ENCODE measurements at regions not wholly inside any gene's neighbourhood (a gene's known extent, or its start where the extent isn't known, plus 50 kb on each side); places are given as distances from the start of the nearest gene placed in this dataset.

DNA sequence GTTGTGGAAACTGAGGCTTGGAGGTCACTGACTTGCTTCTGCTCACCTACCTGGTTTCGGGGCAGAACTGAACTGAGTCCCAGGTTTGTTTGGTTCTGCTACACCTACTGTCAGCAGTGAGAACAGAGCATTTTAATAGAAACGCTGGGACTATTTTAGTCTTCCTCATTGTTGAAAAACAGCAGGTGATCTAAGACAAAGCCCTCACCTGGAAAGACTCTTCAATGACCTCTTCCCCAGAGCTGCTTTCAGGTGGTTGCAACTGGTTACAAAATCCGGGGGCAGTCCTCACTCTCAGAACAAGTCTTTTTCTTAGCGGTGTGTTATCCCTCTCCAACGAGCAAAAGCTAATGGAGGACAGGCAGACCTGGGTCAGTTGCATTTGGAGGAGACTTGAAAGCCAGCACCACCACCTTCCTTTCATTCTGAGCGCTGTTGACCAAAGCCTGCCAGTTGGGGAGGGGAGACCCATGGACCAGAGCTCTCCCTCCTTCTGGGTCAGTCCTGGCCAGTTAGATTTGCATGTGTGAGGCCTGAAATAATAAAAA lies 217.0 kb downstream of the NCK2 start:
- H3K27ac ChIP-seq (ENCODE audit: low read depth in 2 of 2, low read length in 1 of 2), result no peak overlapping the region
- H3K4me1 ChIP-seq (ENCODE audit: control insufficient read depth in 1 of 2, insufficient read depth in 2 of 2, low read depth in 1 of 2, low read length in 1 of 2), result no peaks in the 10 kb centered on the region; a peak in 1 of 4 replicates
- no peak for TF ChIP-seq NRF1 (IDR thresholded peaks at IDR 0.05; ENCODE audit: low read depth, low read length)
- no peak for TF ChIP-seq ELF1 (IDR thresholded peaks at IDR 0.05)
- TF ChIP-seq TEAD4 (IDR thresholded peaks at IDR 0.05; ENCODE audit: borderline replicate concordance, insufficient read depth), result no peak
- TF ChIP-seq RCOR1 (IDR thresholded peaks at IDR 0.05; ENCODE audit: low read length), result no peak
- TF ChIP-seq SMC3 (IDR thresholded peaks at IDR 0.05; ENCODE audit: low read depth, low read length), result no peak
- TF ChIP-seq, protein P1, sequence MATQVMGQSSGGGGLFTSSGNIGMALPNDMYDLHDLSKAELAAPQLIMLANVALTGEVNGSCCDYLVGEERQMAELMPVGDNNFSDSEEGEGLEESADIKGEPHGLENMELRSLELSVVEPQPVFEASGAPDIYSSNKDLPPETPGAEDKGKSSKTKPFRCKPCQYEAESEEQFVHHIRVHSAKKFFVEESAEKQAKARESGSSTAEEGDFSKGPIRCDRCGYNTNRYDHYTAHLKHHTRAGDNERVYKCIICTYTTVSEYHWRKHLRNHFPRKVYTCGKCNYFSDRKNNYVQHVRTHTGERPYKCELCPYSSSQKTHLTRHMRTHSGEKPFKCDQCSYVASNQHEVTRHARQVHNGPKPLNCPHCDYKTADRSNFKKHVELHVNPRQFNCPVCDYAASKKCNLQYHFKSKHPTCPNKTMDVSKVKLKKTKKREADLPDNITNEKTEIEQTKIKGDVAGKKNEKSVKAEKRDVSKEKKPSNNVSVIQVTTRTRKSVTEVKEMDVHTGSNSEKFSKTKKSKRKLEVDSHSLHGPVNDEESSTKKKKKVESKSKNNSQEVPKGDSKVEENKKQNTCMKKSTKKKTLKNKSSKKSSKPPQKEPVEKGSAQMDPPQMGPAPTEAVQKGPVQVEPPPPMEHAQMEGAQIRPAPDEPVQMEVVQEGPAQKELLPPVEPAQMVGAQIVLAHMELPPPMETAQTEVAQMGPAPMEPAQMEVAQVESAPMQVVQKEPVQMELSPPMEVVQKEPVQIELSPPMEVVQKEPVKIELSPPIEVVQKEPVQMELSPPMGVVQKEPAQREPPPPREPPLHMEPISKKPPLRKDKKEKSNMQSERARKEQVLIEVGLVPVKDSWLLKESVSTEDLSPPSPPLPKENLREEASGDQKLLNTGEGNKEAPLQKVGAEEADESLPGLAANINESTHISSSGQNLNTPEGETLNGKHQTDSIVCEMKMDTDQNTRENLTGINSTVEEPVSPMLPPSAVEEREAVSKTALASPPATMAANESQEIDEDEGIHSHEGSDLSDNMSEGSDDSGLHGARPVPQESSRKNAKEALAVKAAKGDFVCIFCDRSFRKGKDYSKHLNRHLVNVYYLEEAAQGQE (IDR thresholded peaks at IDR 0.05; ENCODE audit: low read depth, low read length), result no peak
- no peak for TF ChIP-seq MAX (IDR thresholded peaks at IDR 0.05; ENCODE audit: low read depth)
- no peak for TF ChIP-seq NFIC (IDR thresholded peaks at IDR 0.05; ENCODE audit: borderline replicate concordance)
- TF ChIP-seq FOSL2 (IDR thresholded peaks at IDR 0.05; ENCODE audit: borderline replicate concordance, low read depth), result no peak
- no peak for TF ChIP-seq GABPA (IDR thresholded peaks at IDR 0.05; ENCODE audit: low read depth)
- TF ChIP-seq CHD2 (IDR thresholded peaks at IDR 0.05; ENCODE audit: low read length, partially characterized antibody), result no peak
- TF ChIP-seq FOXJ3 (CRISPR knock-in tag; IDR thresholded peaks at IDR 0.05), result no peak
- TF ChIP-seq TAF1 (IDR thresholded peaks at IDR 0.05; ENCODE audit: borderline replicate concordance, low read depth, low read length), result no peak
- TF ChIP-seq MXI1 (IDR thresholded peaks at IDR 0.05; ENCODE audit: low read depth, low read length), result no peak
- no peak for TF ChIP-seq GATA2 (CRISPR knock-in tag; IDR thresholded peaks at IDR 0.05)
- H4K20me1 ChIP-seq (ENCODE audit: insufficient read depth), result no peaks in the 10 kb centered on the region
- ChIA-PET POLR2A (no interaction called here), CTCF (no interaction called here)
- WGBS (ENCODE audit: low lambda C conversion rate), result 33% methylated on average over 5 of the region's 6 CpGs
- H3K9ac ChIP-seq, result no peak overlapping the region
- H3K4me2 ChIP-seq, result no peak overlapping the region
- DNase-seq, result no peak
- H2AFZ ChIP-seq (ENCODE audit: low read depth), result no peak overlapping the region
- no peaks in the 10 kb centered on the region for H3K36me3 ChIP-seq (replicated peaks in 1 of 2; ENCODE audit: control insufficient read depth in 1 of 2, insufficient read depth in 2 of 2, low read length in 1 of 2)
- H3K27me3 ChIP-seq (ENCODE audit: insufficient read depth), result no peaks in the 10 kb centered on the region
- no peak overlapping the region for H3K4me3 ChIP-seq (ENCODE audit: low read depth in 2 of 2, low read length in 1 of 2)
- no peaks in the 10 kb centered on the region for H3K9me3 ChIP-seq
- H3K9me2 ChIP-seq, result no peaks in the 10 kb centered on the region
- H3K79me2 ChIP-seq (ENCODE audit: insufficient read depth), result no peaks in the 10 kb centered on the region
- no peaks in the 10 kb centered on the region for H3F3A ChIP-seq (replicated peaks; ENCODE audit: insufficient read depth)

DNA sequence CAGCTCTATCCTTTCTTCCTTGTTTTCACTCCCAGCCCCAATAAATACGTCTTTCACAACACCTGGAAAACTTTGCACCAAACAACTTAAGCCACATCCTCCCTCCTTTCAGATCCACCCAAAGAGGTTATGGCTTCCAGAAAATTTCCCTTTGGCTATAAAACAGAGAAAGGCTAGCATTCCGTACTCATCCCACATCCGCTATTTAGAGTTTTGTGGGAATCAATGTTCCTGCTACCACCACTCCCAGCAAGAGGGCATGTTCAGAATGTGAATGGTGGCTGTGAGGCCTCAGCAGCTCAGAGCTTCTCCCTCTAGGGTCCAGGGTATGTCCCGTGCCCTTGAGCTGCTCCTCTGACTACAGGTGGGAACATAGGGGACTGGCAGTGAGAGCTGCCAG lies 214.6 kb downstream of the NCK2 start:
- no peaks in the 10 kb centered on the region for H3K9me2 ChIP-seq
- no peak overlapping the region for H3K4me3 ChIP-seq (ENCODE audit: low read depth in 2 of 2, low read length in 1 of 2)
- no peak for DNase-seq
- H4K20me1 ChIP-seq (ENCODE audit: insufficient read depth), result no peaks in the 10 kb centered on the region
- H3K79me2 ChIP-seq (ENCODE audit: insufficient read depth), result no peaks in the 10 kb centered on the region
- CTCF ChIA-PET, result no interaction called here
- H3K27me3 ChIP-seq (ENCODE audit: insufficient read depth), result peaks cover 5% of the 10 kb centered on the region; the same call in 1 of the 2 replicates
- no peak overlapping the region for H3K27ac ChIP-seq (ENCODE audit: low read depth in 2 of 2, low read length in 1 of 2)
- no peaks in the 10 kb centered on the region; a peak in 1 of 4 replicates for H3K4me1 ChIP-seq (ENCODE audit: control insufficient read depth in 1 of 2, insufficient read depth in 2 of 2, low read depth in 1 of 2, low read length in 1 of 2)
- no peak overlapping the region for H3K4me2 ChIP-seq
- 38% methylated on average over 4 of the region's 4 CpGs for WGBS (ENCODE audit: low lambda C conversion rate)
- TF ChIP-seq MXI1 (IDR thresholded peaks at IDR 0.05; ENCODE audit: low read depth, low read length) (no peak), USF2 (IDR thresholded peaks at IDR 0.05; ENCODE audit: borderline replicate concordance, low read depth, low read length) (no peak), RFX5 (IDR thresholded peaks at IDR 0.05; ENCODE audit: low read length) (no peak), SIN3A (IDR thresholded peaks at IDR 0.05; ENCODE audit: borderline replicate concordance, low read depth, low read length) (no peak), EZH2phosphoT487 (IDR thresholded peaks at IDR 0.05; ENCODE audit: borderline replicate concordance, low read depth) (no peak), SMC3 (IDR thresholded peaks at IDR 0.05; ENCODE audit: low read depth, low read length) (no peak), TEAD4 (IDR thresholded peaks at IDR 0.05; ENCODE audit: borderline replicate concordance, insufficient read depth) (no peak), RAD21 (IDR thresholded peaks at IDR 0.05; ENCODE audit: low read length) (no peak)
- TF ChIP-seq, protein P2, sequence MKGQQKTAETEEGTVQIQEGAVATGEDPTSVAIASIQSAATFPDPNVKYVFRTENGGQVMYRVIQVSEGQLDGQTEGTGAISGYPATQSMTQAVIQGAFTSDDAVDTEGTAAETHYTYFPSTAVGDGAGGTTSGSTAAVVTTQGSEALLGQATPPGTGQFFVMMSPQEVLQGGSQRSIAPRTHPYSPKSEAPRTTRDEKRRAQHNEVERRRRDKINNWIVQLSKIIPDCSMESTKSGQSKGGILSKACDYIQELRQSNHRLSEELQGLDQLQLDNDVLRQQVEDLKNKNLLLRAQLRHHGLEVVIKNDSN (IDR thresholded peaks at IDR 0.05; ENCODE audit: borderline replicate concordance, low read depth), result no peak
- H2AFZ ChIP-seq (ENCODE audit: low read depth), result no peak overlapping the region
- no peaks in the 10 kb centered on the region for H3K36me3 ChIP-seq (replicated peaks in 1 of 2; ENCODE audit: control insufficient read depth in 1 of 2, insufficient read depth in 2 of 2, low read length in 1 of 2)
- H3K9me3 ChIP-seq, result no peaks in the 10 kb centered on the region
- H3F3A ChIP-seq (replicated peaks; ENCODE audit: insufficient read depth), result no peaks in the 10 kb centered on the region
- H3K9ac ChIP-seq, result no peak overlapping the region
- POLR2A ChIA-PET, result no interaction called here
